Peyer's patch (tissue), 4 donors: ENCODE measurements at regions not wholly inside any gene's neighbourhood (a gene's known extent, or its start where the extent isn't known, plus 50 kb on each side); places are given as distances from the start of the nearest gene placed in this dataset.

Experiments used
- CTCF ChIP-seq, 6 experiments: fragments of 450-650 bp in 4 of 6; fragments of 200-600 bp in 2 of 6; sonication (generic) in 1 of 6; IDR thresholded peaks; one replicate each; pipeline ENCODE4 v1.5.1; 2017 to 2019; ENCODE audit warnings: antibody characterized with exemption in 6 of 6, mild to moderate bottlenecking in 3 of 6, moderate library complexity in 1 of 6
- POLR2A ChIP-seq, 2 donors: fragments of 450-650 bp; IDR thresholded peaks; one replicate each; pipeline ENCODE4 v1.5.1; 2017; ENCODE audit warnings: antibody characterized with exemption in 2 of 2, mild to moderate bottlenecking in 2 of 2, moderate library complexity in 2 of 2

- TF ChIP-seq CTCF (IDR thresholded peaks at IDR 0.05): no peak
- no peak for TF ChIP-seq POLR2A (IDR thresholded peaks at IDR 0.05)
Measured at GRCh38 chr18:24805156-24805555, 344.7 kb downstream of the HRH4 start.
